Tibial artery (tissue), 4 donors: ENCODE measurements at regions not wholly inside any gene's neighbourhood (a gene's known extent, or its start where the extent isn't known, plus 50 kb on each side); places are given as distances from the start of the nearest gene placed in this dataset.

Experiments used
- DNase-seq, 2 donors: peaks; one replicate each; pipeline ENCODE4 v3.0.0-alpha.2; 2019
- H3K27ac ChIP-seq, 2 donors: fragments of 200-600 bp; sonication (generic) in 1 of 2; 1 replicate in 1 of 2; 2 replicates in 1 of 2; pipeline ENCODE4 v1.5.1; 2018 to 2019; ENCODE audit warnings: mild to moderate bottlenecking in 1 of 2
- H3K27me3 ChIP-seq, 2 donors: fragments of 200-600 bp; sonication (generic) in 1 of 2; one replicate each; pipeline versions ENCODE4 v1.5.1 to v1.6.0; 2016 to 2019
- H3K36me3 ChIP-seq, 3 donors: fragments of 200-600 bp; sonication (generic) in 2 of 3; one replicate each; pipeline ENCODE4 v1.5.1; 2016 to 2019; ENCODE audit warnings: mild to moderate bottlenecking in 2 of 3
- H3K4me1 ChIP-seq, 4 donors: fragments of 200-600 bp; sonication (generic) in 2 of 4; 1 replicate in 3 of 4; 2 replicates in 1 of 4; pipeline ENCODE4 v1.5.1; 2016 to 2019
- H3K4me3 ChIP-seq, 2 donors: fragments of 200-600 bp; sonication (generic) in 1 of 2; 1 replicate in 1 of 2; 2 replicates in 1 of 2; pipeline ENCODE4 v1.5.1; 2018 to 2019; ENCODE audit warnings: mild to moderate bottlenecking in 2 of 2
- H3K9me3 ChIP-seq, 3 donors: fragments of 200-600 bp; sonication (generic) in 1 of 3; one replicate each; pipeline ENCODE4 v1.5.1; 2016 to 2019
- CTCF ChIP-seq, 2 experiments: fragments of 200-600 bp in 1 of 2; fragments of 450-650 bp in 1 of 2; IDR thresholded peaks; one replicate each; pipeline ENCODE4 v1.5.1; 2017 to 2019; ENCODE audit warnings: antibody characterized with exemption in 2 of 2, mild to moderate bottlenecking in 1 of 2, moderate library complexity in 1 of 2
- intact Hi-C: fragments of 100-400 bp; cut with DNase I; formaldehyde crosslinking; loops from one replicate; pipeline ENCODE4 v1.15.0; 2023; ENCODE audit warnings: low total_unique reads

GRCh38 chr5:126268697-126269315, 154.4 kb upstream of the GRAMD2B start:
- TF ChIP-seq CTCF (IDR thresholded peaks at IDR 0.05), result no peak
- Histone ChIP-seq H3K36me3 (no peaks in the 10 kb centered on the region), H3K4me1 (no peaks in the 10 kb centered on the region), H3K4me3 (no peak overlapping the region), H3K27ac (no peak overlapping the region), H3K27me3 (no peaks in the 10 kb centered on the region), H3K9me3 (no peaks in the 10 kb centered on the region)
- DNase-seq, result no peak
- intact Hi-C loops, result no loop called here

GRCh38 chr5:126269511-126269910, 153.7 kb upstream of the GRAMD2B start:
- Histone ChIP-seq H3K4me1 (no peaks in the 10 kb centered on the region), H3K27ac (no peak overlapping the region), H3K9me3 (no peaks in the 10 kb centered on the region), H3K36me3 (no peaks in the 10 kb centered on the region), H3K4me3 (no peak overlapping the region), H3K27me3 (no peaks in the 10 kb centered on the region)
- no peak for TF ChIP-seq CTCF (IDR thresholded peaks at IDR 0.05)
- intact Hi-C loops, result no loop called here
- no peak for DNase-seq

- no peak overlapping the region for H3K27ac ChIP-seq
- no peaks in the 10 kb centered on the region for H3K4me1 ChIP-seq
- intact Hi-C loops, result no loop called here
- DNase-seq, result no peak
- no peak for TF ChIP-seq CTCF (IDR thresholded peaks at IDR 0.05)
- H3K27me3 ChIP-seq, result no peaks in the 10 kb centered on the region
- H3K9me3 ChIP-seq, result no peaks in the 10 kb centered on the region
- no peaks in the 10 kb centered on the region for H3K36me3 ChIP-seq
- H3K4me3 ChIP-seq, result no peak overlapping the region
Observed at GRCh38 chr5:126271141-126271540, 152.1 kb upstream of the GRAMD2B start.

- Histone ChIP-seq H3K36me3 (no peaks in the 10 kb centered on the region), H3K27me3 (no peaks in the 10 kb centered on the region), H3K4me1 (no peaks in the 10 kb centered on the region), H3K27ac (no peak overlapping the region), H3K9me3 (no peaks in the 10 kb centered on the region), H3K4me3 (no peak overlapping the region)
- intact Hi-C loops, result no loop called here
- TF ChIP-seq CTCF (IDR thresholded peaks at IDR 0.05), result no peak
- DNase-seq, result no peak
Observed at GRCh38 chr5:126274076-126274762, 149.0 kb upstream of the GRAMD2B start.

- Histone ChIP-seq H3K27me3 (no peaks in the 10 kb centered on the region), H3K27ac (no peak overlapping the region), H3K36me3 (no peaks in the 10 kb centered on the region), H3K4me1 (no peaks in the 10 kb centered on the region), H3K4me3 (no peak overlapping the region), H3K9me3 (no peaks in the 10 kb centered on the region)
- TF ChIP-seq CTCF (IDR thresholded peaks at IDR 0.05), result no peak
- DNase-seq, result no peak
- intact Hi-C loops, result no loop called here
Observed at GRCh38 chr5:126274763-126275125, 148.5 kb upstream of the GRAMD2B start.
